HepG2 (cell line): ENCODE measurements at regions not wholly inside any gene's neighbourhood (a gene's known extent, or its start where the extent isn't known, plus 50 kb on each side); places are given as distances from the start of the nearest gene placed in this dataset.

Source experiments
- BORCS8-MEF2B ChIP-seq: sonication (generic); formaldehyde crosslinking; IDR thresholded peaks from 2 replicates; pipeline ENCODE4 v1.8.0; 2022; ENCODE audit warnings: mild to moderate bottlenecking, missing genetic modification reagents
- DBP ChIP-seq: sonication (generic); formaldehyde crosslinking; IDR thresholded peaks from 2 replicates; pipeline ENCODE4 v1.4.0; 2020; ENCODE audit warnings: missing genetic modification reagents; ENCODE audit errors: not compliant biosample characterization
- DDIT3 ChIP-seq: sonication (generic); formaldehyde crosslinking; IDR thresholded peaks from 2 replicates; pipeline ENCODE4 v1.4.0; 2020; ENCODE audit warnings: mild to moderate bottlenecking, missing genetic modification reagents
- FOXO1 ChIP-seq: sonication (generic); formaldehyde crosslinking; IDR thresholded peaks from 2 replicates; pipeline ENCODE4 v1.4.0; 2020; ENCODE audit warnings: missing genetic modification reagents
- HNRNPLL ChIP-seq: fragments of 200-400 bp; formaldehyde crosslinking; IDR thresholded peaks from 2 replicates; pipeline ENCODE4 v1.6.1; 2017; ENCODE audit warnings: mild to moderate bottlenecking, low read depth, low read length; ENCODE audit not compliant: poor library complexity, severe bottlenecking
- JDP2 ChIP-seq: sonication (generic); formaldehyde crosslinking; IDR thresholded peaks from 2 replicates; pipeline ENCODE4 v1.8.1; 2022; ENCODE audit warnings: missing genetic modification reagents, borderline replicate concordance
- MNT ChIP-seq: fragments of 450-650 bp; IDR thresholded peaks from 2 replicates; pipeline ENCODE4 v1.6.1; 2016
- MTERF4 ChIP-seq: sonication (generic); formaldehyde crosslinking; IDR thresholded peaks from 2 replicates; pipeline ENCODE4 v1.8.0; 2023; ENCODE audit warnings: mild to moderate bottlenecking, missing genetic modification reagents
- NONO ChIP-seq, 2 experiments: fragments of 450-650 bp in 1 of 2; sonication (generic) in 1 of 2; formaldehyde crosslinking in 1 of 2; IDR thresholded peaks in 1 of 2; conservative IDR thresholded peaks in 1 of 2; 2 replicates each; pipeline versions ENCODE4 v1.6.1 to v1.8.0; 2017 to 2022; ENCODE audit warnings: mild to moderate bottlenecking in 1 of 2, missing genetic modification reagents in 1 of 2, moderate library complexity in 1 of 2
- PAWR ChIP-seq: sonication (generic); formaldehyde crosslinking; IDR thresholded peaks from 2 replicates; pipeline ENCODE4 v1.4.0; 2020; ENCODE audit warnings: missing genetic modification reagents, mild to moderate bottlenecking, borderline replicate concordance
- PAXIP1 ChIP-seq: sonication (generic); formaldehyde crosslinking; conservative IDR thresholded peaks from 2 replicates; pipeline ENCODE4 v1.4.0; 2020; ENCODE audit warnings: mild to moderate bottlenecking, missing genetic modification reagents, moderate library complexity
- REXO4 ChIP-seq: sonication (generic); formaldehyde crosslinking; IDR thresholded peaks from 2 replicates; pipeline ENCODE4 v1.8.0; 2022; ENCODE audit warnings: missing genetic modification reagents, mild to moderate bottlenecking, borderline replicate concordance
- RFXANK ChIP-seq: IDR thresholded peaks from 2 replicates; pipeline ENCODE4 v1.6.1; 2016
- SMARCE1 ChIP-seq: fragments of 450-650 bp; IDR thresholded peaks from 2 replicates; pipeline ENCODE4 v1.6.1; 2017; ENCODE audit warnings: borderline replicate concordance
- TAF15 ChIP-seq: fragments of 200-400 bp; formaldehyde crosslinking; IDR thresholded peaks from one replicate; pipeline ENCODE4 v1.6.1; 2018; ENCODE audit warnings: mild to moderate bottlenecking, low read depth, low read length; ENCODE audit not compliant: poor library complexity, severe bottlenecking
- TEAD3 ChIP-seq: optimal IDR thresholded peaks from 2 replicates; pipeline ENCODE3; 2016; ENCODE audit warnings: borderline replicate concordance
- TGIF2 ChIP-seq: IDR thresholded peaks from 2 replicates; pipeline ENCODE4 v1.6.1; 2016; ENCODE audit warnings: control low read depth, missing compliant biosample characterization
- TP53 ChIP-seq: sonication (generic); formaldehyde crosslinking; conservative IDR thresholded peaks from 2 replicates; pipeline ENCODE4 v1.4.0; 2020; ENCODE audit warnings: missing genetic modification reagents
- U2AF1 ChIP-seq: fragments of 200-400 bp; formaldehyde crosslinking; optimal IDR thresholded peaks from 2 replicates; pipeline ENCODE3; 2017; ENCODE audit warnings: mild to moderate bottlenecking, low read depth, low read length
- ZFP90 ChIP-seq: sonication (generic); formaldehyde crosslinking; IDR thresholded peaks from 2 replicates; pipeline ENCODE4 v1.8.0; 2022; ENCODE audit warnings: missing genetic modification reagents, mild to moderate bottlenecking, inconsistent platforms, borderline replicate concordance
- ZMYM3 ChIP-seq: sonication (generic); formaldehyde crosslinking; IDR thresholded peaks from 2 replicates; pipeline ENCODE4 v1.5.1; 2020; ENCODE audit warnings: mild to moderate bottlenecking, missing genetic modification reagents
- ZNF24 ChIP-seq: fragments of 450-650 bp; IDR thresholded peaks from 2 replicates; pipeline ENCODE4 v1.6.1; 2017; ENCODE audit warnings: antibody characterized with exemption, mild to moderate bottlenecking
- ZNF350 ChIP-seq: sonication (generic); formaldehyde crosslinking; IDR thresholded peaks from 2 replicates; pipeline ENCODE4 v1.4.0; 2020; ENCODE audit warnings: mild to moderate bottlenecking, low read depth, missing genetic modification reagents, borderline replicate concordance
- ZNF446 ChIP-seq: sonication (generic); formaldehyde crosslinking; IDR thresholded peaks from 2 replicates; pipeline ENCODE4 v1.5.0; 2020; ENCODE audit warnings: mild to moderate bottlenecking, missing genetic modification reagents
- ZNF83 ChIP-seq: sonication (generic); formaldehyde crosslinking; IDR thresholded peaks from 2 replicates; pipeline ENCODE4 v1.4.0; 2020; ENCODE audit warnings: missing genetic modification reagents, mild to moderate bottlenecking, borderline replicate concordance

- no peak for TF ChIP-seq MNT
- TF ChIP-seq U2AF1: no peak
- no peak for TF ChIP-seq TGIF2
- TF ChIP-seq ZNF350: no peak
- no peak for TF ChIP-seq ZNF24
- no peak for TF ChIP-seq NONO (IDR thresholded peaks at IDR 0.05)
- TF ChIP-seq NONO (CRISPR knock-in tag; conservative IDR thresholded peaks at IDR 0.05): no peak
- TF ChIP-seq TAF15: no peak
- no peak for TF ChIP-seq ZFP90 (CRISPR knock-in tag)
- 0 out of 2 replicates have a peak, but pooled peaks have one; percentile 41 for TF ChIP-seq TP53
- no peak for TF ChIP-seq MTERF4 (CRISPR knock-in tag)
- no peak for TF ChIP-seq SMARCE1
- TF ChIP-seq ZNF446 (CRISPR knock-in tag): no peak
- peak; percentile 36; the same call in 1 of the 2 replicates for TF ChIP-seq PAXIP1 (CRISPR knock-in tag)
- TF ChIP-seq RFXANK (CRISPR knock-in tag): no peak
- TF ChIP-seq BORCS8-MEF2B (CRISPR knock-in tag): no peak
- no peak for TF ChIP-seq DDIT3 (CRISPR knock-in tag)
- TF ChIP-seq PAWR: no peak
- no peak for TF ChIP-seq REXO4 (CRISPR knock-in tag)
- TF ChIP-seq TEAD3: peak; percentile 98
- no peak for TF ChIP-seq DBP
- no peak for TF ChIP-seq HNRNPLL
- TF ChIP-seq JDP2: no peak
- no peak for TF ChIP-seq FOXO1 (CRISPR knock-in tag)
- no peak for TF ChIP-seq ZNF83
- TF ChIP-seq ZMYM3 (CRISPR knock-in tag): no peak
Measured at GRCh38 chr7:7099584-7100014, 82.7 kb upstream of the C1GALT1 start (continued).
